IPS-20b (cell line): ENCODE measurements at regions not wholly inside any gene's neighbourhood (a gene's known extent, or its start where the extent isn't known, plus 50 kb on each side); places are given as distances from the start of the nearest gene placed in this dataset.

ENCODE experiments used
- H3K27ac ChIP-seq: one replicate; pipeline ENCODE4 v1.5.1; 2013; ENCODE audit warnings: low read length
- H3K27me3 ChIP-seq: 2 replicates; pipeline ENCODE4 v1.6.1; 2013; ENCODE audit warnings: mild to moderate bottlenecking, low read length, inconsistent platforms; ENCODE audit not compliant: insufficient read depth
- H3K36me3 ChIP-seq: 2 replicates; pipeline ENCODE4 v1.6.1; 2013; ENCODE audit warnings: low read depth, mild to moderate bottlenecking, inconsistent platforms, low read length, moderate library complexity; ENCODE audit not compliant: insufficient read depth
- H3K4me1 ChIP-seq: 2 replicates; pipeline ENCODE4 v1.6.1; 2013; ENCODE audit warnings: mild to moderate bottlenecking, control low read depth, inconsistent platforms, low read length, moderate library complexity; ENCODE audit not compliant: insufficient read depth
- H3K4me3 ChIP-seq: 2 replicates; pipeline ENCODE4 v1.5.1; 2013; ENCODE audit warnings: mild to moderate bottlenecking, low read length, inconsistent platforms
- H3K9ac ChIP-seq: 2 replicates; pipeline ENCODE4 v1.6.1; 2013; ENCODE audit warnings: low read depth, mild to moderate bottlenecking, inconsistent platforms, low read length, moderate library complexity
- H3K9me3 ChIP-seq: 2 replicates; pipeline ENCODE4 v1.6.1; 2013; ENCODE audit warnings: mild to moderate bottlenecking, low read depth, low read length, inconsistent platforms; ENCODE audit not compliant: insufficient read depth

- no peaks in the 10 kb centered on the region for H3K36me3 ChIP-seq
- H3K9me3 ChIP-seq: no peaks in the 10 kb centered on the region; the same call in 1 of the 2 replicates
- H3K27ac ChIP-seq: no peak overlapping the region
Observed at GRCh38 chr20:7702141-7702540, 238.1 kb downstream of the HAO1 start.

GRCh38 chr20:7703551-7703961 lies 236.7 kb downstream of the HAO1 start:
- Histone ChIP-seq H3K27ac (no peak overlapping the region), H3K36me3 (no peaks in the 10 kb centered on the region), H3K27me3 (no peaks in the 10 kb centered on the region), H3K4me1 (no peaks in the 10 kb centered on the region), H3K9me3 (no peaks in the 10 kb centered on the region; the same call in 1 of the 2 replicates), H3K9ac (no peak overlapping the region), H3K4me3 (no peak overlapping the region)

More at GRCh38 chr20:7702141-7702540, 238.1 kb downstream of the HAO1 start:
- no peaks in the 10 kb centered on the region for H3K4me1 ChIP-seq
- H3K9ac ChIP-seq: no peak overlapping the region
- H3K27me3 ChIP-seq: no peaks in the 10 kb centered on the region
- H3K4me3 ChIP-seq: no peak overlapping the region

- H3K4me3 ChIP-seq: no peak overlapping the region
- no peak overlapping the region for H3K9ac ChIP-seq
- H3K27me3 ChIP-seq: no peaks in the 10 kb centered on the region
- no peak overlapping the region for H3K27ac ChIP-seq
- no peaks in the 10 kb centered on the region; the same call in 1 of the 2 replicates for H3K9me3 ChIP-seq
- no peaks in the 10 kb centered on the region for H3K36me3 ChIP-seq
- no peaks in the 10 kb centered on the region for H3K4me1 ChIP-seq
Observed at GRCh38 chr20:7703996-7704395, 236.3 kb downstream of the HAO1 start.

- Histone ChIP-seq H3K27ac (no peak overlapping the region), H3K36me3 (no peaks in the 10 kb centered on the region), H3K9ac (no peak overlapping the region), H3K9me3 (no peaks in the 10 kb centered on the region; the same call in 1 of the 2 replicates), H3K4me1 (no peaks in the 10 kb centered on the region), H3K27me3 (no peaks in the 10 kb centered on the region), H3K4me3 (no peak overlapping the region)
Observed at GRCh38 chr20:7708112-7708511, 232.1 kb downstream of the HAO1 start.

- Histone ChIP-seq H3K4me1 (no peaks in the 10 kb centered on the region), H3K27me3 (no peaks in the 10 kb centered on the region), H3K36me3 (no peaks in the 10 kb centered on the region), H3K27ac (no peak overlapping the region), H3K9me3 (no peaks in the 10 kb centered on the region; the same call in 1 of the 2 replicates), H3K4me3 (no peak overlapping the region), H3K9ac (no peak overlapping the region)
Observed at GRCh38 chr20:7708782-7709181, 231.5 kb downstream of the HAO1 start.

- Histone ChIP-seq H3K4me1 (no peaks in the 10 kb centered on the region), H3K9me3 (no peaks in the 10 kb centered on the region; the same call in 1 of the 2 replicates), H3K27ac (no peak overlapping the region), H3K36me3 (no peaks in the 10 kb centered on the region), H3K27me3 (no peaks in the 10 kb centered on the region), H3K9ac (no peak overlapping the region), H3K4me3 (no peak overlapping the region)
Observed at GRCh38 chr20:7710440-7710839, 229.8 kb downstream of the HAO1 start.

GRCh38 chr20:7712661-7713060 lies 227.6 kb downstream of the HAO1 start:
- Histone ChIP-seq H3K4me3 (no peak overlapping the region), H3K36me3 (no peaks in the 10 kb centered on the region), H3K9me3 (no peaks in the 10 kb centered on the region), H3K9ac (no peak overlapping the region), H3K4me1 (no peaks in the 10 kb centered on the region), H3K27me3 (no peaks in the 10 kb centered on the region), H3K27ac (no peak overlapping the region)

GRCh38 chr20:7714549-7714948 lies 225.7 kb downstream of the HAO1 start:
- no peaks in the 10 kb centered on the region for H3K4me1 ChIP-seq
- no peaks in the 10 kb centered on the region for H3K27me3 ChIP-seq
- no peak overlapping the region for H3K9ac ChIP-seq
- no peak overlapping the region for H3K27ac ChIP-seq
- H3K9me3 ChIP-seq: no peaks in the 10 kb centered on the region
- H3K4me3 ChIP-seq: no peak overlapping the region
- H3K36me3 ChIP-seq: no peaks in the 10 kb centered on the region

GRCh38 chr20:7716286-7716972 lies 223.8 kb downstream of the HAO1 start:
- Histone ChIP-seq H3K27me3 (no peaks in the 10 kb centered on the region), H3K9ac (no peak overlapping the region), H3K4me1 (no peaks in the 10 kb centered on the region), H3K27ac (no peak overlapping the region), H3K4me3 (no peak overlapping the region), H3K9me3 (no peaks in the 10 kb centered on the region), H3K36me3 (no peaks in the 10 kb centered on the region)

GRCh38 chr20:7722564-7722963 lies 217.7 kb downstream of the HAO1 start:
- H3K9me3 ChIP-seq: no peaks in the 10 kb centered on the region
- H3K27ac ChIP-seq: no peak overlapping the region
- no peak overlapping the region for H3K9ac ChIP-seq
- H3K4me3 ChIP-seq: no peak overlapping the region
- no peaks in the 10 kb centered on the region for H3K36me3 ChIP-seq
- H3K4me1 ChIP-seq: no peaks in the 10 kb centered on the region
- H3K27me3 ChIP-seq: no peaks in the 10 kb centered on the region

- Histone ChIP-seq H3K4me1 (no peaks in the 10 kb centered on the region), H3K9ac (no peak overlapping the region), H3K36me3 (no peaks in the 10 kb centered on the region), H3K27ac (no peak overlapping the region), H3K27me3 (no peaks in the 10 kb centered on the region), H3K9me3 (no peaks in the 10 kb centered on the region), H3K4me3 (no peak overlapping the region)
Observed at GRCh38 chr20:7723284-7723683, 217.0 kb downstream of the HAO1 start.

- Histone ChIP-seq H3K36me3 (no peaks in the 10 kb centered on the region), H3K27ac (no peak overlapping the region), H3K9ac (no peak overlapping the region), H3K27me3 (no peaks in the 10 kb centered on the region), H3K4me1 (no peaks in the 10 kb centered on the region), H3K9me3 (no peaks in the 10 kb centered on the region), H3K4me3 (no peak overlapping the region)
Observed at GRCh38 chr20:7728338-7728737, 211.9 kb downstream of the HAO1 start.
